ENCODE measurements at regions not wholly inside any gene's neighbourhood (a gene's known extent, or its start where the extent isn't known, plus 50 kb on each side); places are given as distances from the start of the nearest gene placed in this dataset.

GRCh38 chr6:4322846-4323309, 187.5 kb upstream of the ECI2 start (continued):
- TF ChIP-seq STAT6 (CRISPR knock-in tag; IDR thresholded peaks at IDR 0.05) = no peak
- no peak for TF ChIP-seq ZC3H11A (IDR thresholded peaks at IDR 0.05; ENCODE audit: low read depth, low read length)
- no peak for TF ChIP-seq SMAD2 (IDR thresholded peaks at IDR 0.05; ENCODE audit: low read depth, low read length)
- TF ChIP-seq RBM25 (IDR thresholded peaks at IDR 0.05; ENCODE audit: low read depth, low read length, severe bottlenecking) = peak; percentile 64
- no peak for TF ChIP-seq MED1 (CRISPR knock-in tag; IDR thresholded peaks at IDR 0.05; ENCODE audit: borderline replicate concordance)
- no peak for TF ChIP-seq TRIM25 (IDR thresholded peaks at IDR 0.05; ENCODE audit: borderline replicate concordance)
- TF ChIP-seq RFX1 (IDR thresholded peaks at IDR 0.05) = no peak
- TF ChIP-seq NCOA2 (IDR thresholded peaks at IDR 0.05; ENCODE audit: partially characterized antibody in 2 of 2) = no peak
- TF ChIP-seq, protein P1, sequence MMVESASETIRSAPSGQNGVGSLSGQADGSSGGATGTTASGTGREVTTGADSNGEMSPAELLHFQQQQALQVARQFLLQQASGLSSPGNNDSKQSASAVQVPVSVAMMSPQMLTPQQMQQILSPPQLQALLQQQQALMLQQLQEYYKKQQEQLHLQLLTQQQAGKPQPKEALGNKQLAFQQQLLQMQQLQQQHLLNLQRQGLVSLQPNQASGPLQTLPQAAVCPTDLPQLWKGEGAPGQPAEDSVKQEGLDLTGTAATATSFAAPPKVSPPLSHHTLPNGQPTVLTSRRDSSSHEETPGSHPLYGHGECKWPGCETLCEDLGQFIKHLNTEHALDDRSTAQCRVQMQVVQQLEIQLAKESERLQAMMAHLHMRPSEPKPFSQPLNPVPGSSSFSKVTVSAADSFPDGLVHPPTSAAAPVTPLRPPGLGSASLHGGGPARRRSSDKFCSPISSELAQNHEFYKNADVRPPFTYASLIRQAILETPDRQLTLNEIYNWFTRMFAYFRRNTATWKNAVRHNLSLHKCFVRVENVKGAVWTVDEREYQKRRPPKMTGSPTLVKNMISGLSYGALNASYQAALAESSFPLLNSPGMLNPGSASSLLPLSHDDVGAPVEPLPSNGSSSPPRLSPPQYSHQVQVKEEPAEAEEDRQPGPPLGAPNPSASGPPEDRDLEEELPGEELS (CRISPR knock-in tag; IDR thresholded peaks at IDR 0.05; ENCODE audit: borderline replicate concordance) = no peak
- no peak for TF ChIP-seq WHSC1 (IDR thresholded peaks at IDR 0.05; ENCODE audit: low read length)
- no peak for TF ChIP-seq GTF3C2 (IDR thresholded peaks at IDR 0.05; ENCODE audit: borderline replicate concordance, extremely low read depth, insufficient read length)
- no peak for TF ChIP-seq ETV5 (CRISPR knock-in tag; IDR thresholded peaks at IDR 0.05; ENCODE audit: low read depth)
- no peak for TF ChIP-seq ZFP1 (CRISPR knock-in tag; IDR thresholded peaks at IDR 0.05)
- TF ChIP-seq, protein P2, sequence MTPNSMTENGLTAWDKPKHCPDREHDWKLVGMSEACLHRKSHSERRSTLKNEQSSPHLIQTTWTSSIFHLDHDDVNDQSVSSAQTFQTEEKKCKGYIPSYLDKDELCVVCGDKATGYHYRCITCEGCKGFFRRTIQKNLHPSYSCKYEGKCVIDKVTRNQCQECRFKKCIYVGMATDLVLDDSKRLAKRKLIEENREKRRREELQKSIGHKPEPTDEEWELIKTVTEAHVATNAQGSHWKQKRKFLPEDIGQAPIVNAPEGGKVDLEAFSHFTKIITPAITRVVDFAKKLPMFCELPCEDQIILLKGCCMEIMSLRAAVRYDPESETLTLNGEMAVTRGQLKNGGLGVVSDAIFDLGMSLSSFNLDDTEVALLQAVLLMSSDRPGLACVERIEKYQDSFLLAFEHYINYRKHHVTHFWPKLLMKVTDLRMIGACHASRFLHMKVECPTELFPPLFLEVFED (CRISPR knock-in tag; conservative IDR thresholded peaks at IDR 0.05) = peak; percentile 84
- no peak for TF ChIP-seq NCOA1 (IDR thresholded peaks at IDR 0.05; ENCODE audit: low read depth)
- TF ChIP-seq TRIM24 (IDR thresholded peaks at IDR 0.05) = peak; percentile 72 to 87; a peak in 2 of 4 replicates
- TF ChIP-seq XRCC5 (IDR thresholded peaks at IDR 0.05; ENCODE audit: low read depth, low read length) = no peak
- TF ChIP-seq ZNF121 (CRISPR knock-in tag; conservative IDR thresholded peaks at IDR 0.05) = peak; percentile 85
- no peak for TF ChIP-seq FOXK1 (CRISPR knock-in tag; IDR thresholded peaks at IDR 0.05; ENCODE audit: borderline replicate concordance)

Measured in K562 (cell line).